ENCODE measurements at regions not wholly inside any gene's neighbourhood (a gene's known extent, or its start where the extent isn't known, plus 50 kb on each side); places are given as distances from the start of the nearest gene placed in this dataset.

DNA sequence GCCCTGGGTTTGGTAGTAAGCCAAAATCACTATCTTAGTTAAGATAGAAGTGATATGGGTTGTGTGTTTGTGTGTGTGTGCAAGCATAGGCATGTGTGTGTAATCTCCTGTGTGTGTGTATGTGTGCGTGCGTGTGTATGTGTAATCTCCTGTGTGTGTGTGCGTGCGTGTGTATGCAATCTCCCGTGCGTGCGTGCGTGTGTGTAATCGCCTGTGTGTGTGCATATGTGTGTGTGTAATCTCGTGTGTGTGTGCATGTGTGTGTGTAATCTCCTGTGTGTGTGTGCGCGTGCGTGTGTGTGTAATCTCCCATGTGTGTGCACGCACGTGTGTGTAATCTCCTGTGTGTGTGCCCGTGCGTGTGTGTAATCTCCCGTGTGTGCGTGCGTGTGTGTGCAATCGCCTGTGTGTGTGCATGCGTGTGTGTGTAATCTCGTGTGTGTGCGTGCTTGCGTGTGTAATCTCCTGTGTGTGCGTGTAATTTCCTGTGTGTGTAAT lies 219.3 kb upstream of the GGTLC1 start:
- no peak overlapping the region for H3K4me2 ChIP-seq (ENCODE audit: insufficient read depth, low read length)
- H3K27me3 ChIP-seq (ENCODE audit: control insufficient read depth in 2 of 2, insufficient read depth in 2 of 2, low read length in 2 of 2), result no peaks in the 10 kb centered on the region; a peak in 1 of 5 replicates
- no peak overlapping the region for H3K27ac ChIP-seq (ENCODE audit: extremely low read depth, low read depth, low read length)
- no peak overlapping the region for H2AFZ ChIP-seq (ENCODE audit: low read depth, low read length)
- intact Hi-C loops (cut with micrococcal nuclease), result no loop called here
- no peak for FAIRE-seq
- CTCF ChIA-PET (ENCODE audit: low intra/inter-chr PET ratio), result no interaction called here
- ATAC-seq, result no peak
- no peak overlapping the region for H3K9ac ChIP-seq (ENCODE audit: insufficient read depth in 1 of 2, low read depth in 2 of 2, low read length in 2 of 2)
- H4K20me1 ChIP-seq (replicated peaks; ENCODE audit: control insufficient read depth, insufficient read depth, low read length), result no peaks in the 10 kb centered on the region
- POLR2A ChIA-PET, result no interaction called here
- no peaks in the 10 kb centered on the region for H3K36me3 ChIP-seq (ENCODE audit: control insufficient read depth, insufficient read depth, low read length)
- in situ Hi-C loops (cut with MboI), result no loop called here
- no peaks in the 10 kb centered on the region for H3K4me1 ChIP-seq (replicated peaks in 1 of 2; ENCODE audit: control insufficient read depth in 2 of 2, insufficient read depth in 2 of 2, low read length in 2 of 2)
- no TSS peak for BruUV-seq (replicated peaks)
- 23% methylated on average over 18 of the region's 26 CpGs for WGBS (ENCODE audit: insufficient coverage, low coverage, missing lambda C conversion rate)
- no peak for DNase-seq (ENCODE audit: extremely low read depth in 1 of 4, low spot score in 3 of 4)
- H3K9me3 ChIP-seq (replicated peaks; ENCODE audit: control insufficient read depth, insufficient read depth, low read depth, low read length), result no peaks in the 10 kb centered on the region
- H3K79me2 ChIP-seq (ENCODE audit: control insufficient read depth, insufficient read depth, low read length), result no peaks in the 10 kb centered on the region
- no peak overlapping the region for H3K4me3 ChIP-seq
- no peaks in the 10 kb centered on the region for H3K9me1 ChIP-seq (ENCODE audit: control insufficient read depth, insufficient read depth, low read length)
- TF ChIP-seq MGA (IDR thresholded peaks at IDR 0.05) (no peak), CHAMP1 (IDR thresholded peaks at IDR 0.05) (no peak), ZNF253 (CRISPR knock-in tag; conservative IDR thresholded peaks at IDR 0.05) (no peak), SMAD4 (CRISPR knock-in tag; conservative IDR thresholded peaks at IDR 0.05) (no peak), SAFB2 (IDR thresholded peaks at IDR 0.05; ENCODE audit: borderline replicate concordance, low read depth, low read length, severe bottlenecking) (no peak), MTA3 (IDR thresholded peaks at IDR 0.05; ENCODE audit: borderline replicate concordance) (no peak), ZNF408 (CRISPR knock-in tag; IDR thresholded peaks at IDR 0.05; ENCODE audit: low read depth) (no peak)
- TF ChIP-seq, protein P1, sequence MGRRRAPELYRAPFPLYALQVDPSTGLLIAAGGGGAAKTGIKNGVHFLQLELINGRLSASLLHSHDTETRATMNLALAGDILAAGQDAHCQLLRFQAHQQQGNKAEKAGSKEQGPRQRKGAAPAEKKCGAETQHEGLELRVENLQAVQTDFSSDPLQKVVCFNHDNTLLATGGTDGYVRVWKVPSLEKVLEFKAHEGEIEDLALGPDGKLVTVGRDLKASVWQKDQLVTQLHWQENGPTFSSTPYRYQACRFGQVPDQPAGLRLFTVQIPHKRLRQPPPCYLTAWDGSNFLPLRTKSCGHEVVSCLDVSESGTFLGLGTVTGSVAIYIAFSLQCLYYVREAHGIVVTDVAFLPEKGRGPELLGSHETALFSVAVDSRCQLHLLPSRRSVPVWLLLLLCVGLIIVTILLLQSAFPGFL (CRISPR knock-in tag; IDR thresholded peaks at IDR 0.05), result no peak

All from K562 (cell line).